Keratinocyte (primary cell): ENCODE measurements at regions not wholly inside any gene's neighbourhood (a gene's known extent, or its start where the extent isn't known, plus 50 kb on each side); places are given as distances from the start of the nearest gene placed in this dataset.

Source experiments
- EZH2 ChIP-seq: IDR thresholded peaks from one replicate; pipeline ENCODE4 v1.6.1; 2012; ENCODE audit warnings: inconsistent platforms, mild to moderate bottlenecking, low read length, moderate library complexity
- TF ChIP-seq, protein P1 (sequence below), 3 experiments: IDR thresholded peaks in 1 of 3; conservative IDR thresholded peaks in 1 of 3; optimal IDR thresholded peaks in 1 of 3; 2 replicates in 2 of 3; 3 replicates in 1 of 3; pipeline versions ENCODE3 to v1.5.1; 2011; ENCODE audit warnings: low read length in 3 of 3, mild to moderate bottlenecking in 3 of 3, moderate library complexity in 2 of 3, control low read depth in 1 of 3, inconsistent platforms in 1 of 3; ENCODE audit not compliant: insufficient read depth in 2 of 3; ENCODE audit errors: extremely low read depth in 1 of 3

- TF ChIP-seq, protein P1, sequence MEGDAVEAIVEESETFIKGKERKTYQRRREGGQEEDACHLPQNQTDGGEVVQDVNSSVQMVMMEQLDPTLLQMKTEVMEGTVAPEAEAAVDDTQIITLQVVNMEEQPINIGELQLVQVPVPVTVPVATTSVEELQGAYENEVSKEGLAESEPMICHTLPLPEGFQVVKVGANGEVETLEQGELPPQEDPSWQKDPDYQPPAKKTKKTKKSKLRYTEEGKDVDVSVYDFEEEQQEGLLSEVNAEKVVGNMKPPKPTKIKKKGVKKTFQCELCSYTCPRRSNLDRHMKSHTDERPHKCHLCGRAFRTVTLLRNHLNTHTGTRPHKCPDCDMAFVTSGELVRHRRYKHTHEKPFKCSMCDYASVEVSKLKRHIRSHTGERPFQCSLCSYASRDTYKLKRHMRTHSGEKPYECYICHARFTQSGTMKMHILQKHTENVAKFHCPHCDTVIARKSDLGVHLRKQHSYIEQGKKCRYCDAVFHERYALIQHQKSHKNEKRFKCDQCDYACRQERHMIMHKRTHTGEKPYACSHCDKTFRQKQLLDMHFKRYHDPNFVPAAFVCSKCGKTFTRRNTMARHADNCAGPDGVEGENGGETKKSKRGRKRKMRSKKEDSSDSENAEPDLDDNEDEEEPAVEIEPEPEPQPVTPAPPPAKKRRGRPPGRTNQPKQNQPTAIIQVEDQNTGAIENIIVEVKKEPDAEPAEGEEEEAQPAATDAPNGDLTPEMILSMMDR (optimal IDR thresholded peaks at IDR 0.05 in 1 of 3, IDR thresholded peaks at IDR 0.05 in 1 of 3, conservative IDR thresholded peaks at IDR 0.05 in 1 of 3; ENCODE audit: extremely low read depth in 1 of 3, insufficient read depth in 2 of 3, low read length in 3 of 3), result no peak
- no peak for TF ChIP-seq EZH2
Measured at GRCh38 chr2:195531754-195532153, 125.3 kb upstream of the SLC39A10 start.
